HCT116 (cell line): ENCODE measurements at regions not wholly inside any gene's neighbourhood (a gene's known extent, or its start where the extent isn't known, plus 50 kb on each side); places are given as distances from the start of the nearest gene placed in this dataset.

ENCODE experiments used
- ATAC-seq: fragments of 200-7000 bp; cut with Tn5 transposase; 2 replicates; pipeline ENCODE4 v1.9.1; 2020; ENCODE audit warnings: mild to moderate bottlenecking, moderate library complexity
- BruUV-seq: library from RNA; stranded (reverse); fragments of 400-500 nt; replicated peaks from 2 replicates; lab custom pipeline; 2021; lab: Mats Ljungman, UMichigan
- CTCF ChIA-PET: fragments of 300-600 bp; sonication (Branson Sonifier 250); formaldehyde crosslinking; loops from one replicate; lab custom pipeline; 2021; ENCODE audit warnings: antibody characterized with exemption; lab: Charles Lee
- POLR2A ChIA-PET: fragments of 300-600, 350-600 bp; sonication (Branson Sonifier 250); formaldehyde crosslinking; loops from one replicate; lab custom pipeline; 2021; ENCODE audit warnings: antibody characterized with exemption; lab: Charles Lee
- RAD21 ChIA-PET, 2 experiments: fragments of 300-600 bp; sonication (Branson Sonifier 250); formaldehyde crosslinking; loops; one replicate each; lab custom pipeline; 2023; ENCODE audit warnings: low total read pairs in 2 of 2; ENCODE audit not compliant: uncharacterized antibody in 2 of 2, unreplicated experiment in 2 of 2, low non-redundant PET in 1 of 2; lab: Charles Lee
- DNase-seq: peaks from one replicate; pipeline ENCODE4 v3.0.0-alpha.2; 2010; ENCODE audit warnings: low read depth, low spot score
- H2AFZ ChIP-seq: fragments of 200-600 bp; shearing (Covaris generic), sonication (generic); 2 replicates; pipeline ENCODE4 v1.6.1; 2017; ENCODE audit warnings: low read depth, mixed run types, mixed read lengths, antibody characterized with exemption, low read length; ENCODE audit not compliant: poor library complexity, severe bottlenecking
- H3K27ac ChIP-seq: 2 replicates; pipeline ENCODE4 v1.5.1; 2012; ENCODE audit warnings: low read depth, low read length
- H3K27me3 ChIP-seq: fragments of 200-600 bp; sonication (generic); 2 replicates; pipeline ENCODE4 v1.6.1; 2016; ENCODE audit warnings: mixed run types, low read length, mixed read lengths; ENCODE audit not compliant: insufficient read depth
- H3K36me3 ChIP-seq, 2 experiments: fragments of 200-500 bp in 1 of 2; fragments of 200-600 bp in 1 of 2; sonication (Bioruptor generic) in 1 of 2; sonication (generic) in 1 of 2; 2 replicates each; pipeline versions ENCODE4 v1.5.1 to v1.6.1; 2014 to 2016; ENCODE audit warnings: low read length in 2 of 2, inconsistent platforms in 1 of 2, mixed read lengths in 1 of 2, mixed run types in 1 of 2; ENCODE audit not compliant: insufficient read depth in 2 of 2, control insufficient read depth in 1 of 2
- H3K4me1 ChIP-seq, 2 experiments: fragments of 200-600 bp in 1 of 2; sonication (generic) in 1 of 2; 2 replicates each; pipeline versions ENCODE4 v1.5.1 to v1.6.1; 2012 to 2017; ENCODE audit warnings: low read length in 2 of 2, inconsistent platforms in 1 of 2, mild to moderate bottlenecking in 1 of 2, mixed read lengths in 1 of 2, mixed run types in 1 of 2, moderate library complexity in 1 of 2; ENCODE audit not compliant: insufficient read depth in 2 of 2, control insufficient read depth in 1 of 2
- H3K4me2 ChIP-seq: fragments of 200-600 bp; sonication (generic); 2 replicates; pipeline ENCODE4 v1.6.1; 2017; ENCODE audit warnings: mixed run types, low read length, mixed read lengths
- H3K4me3 ChIP-seq, 2 experiments: fragments of 200-600 bp in 1 of 2; sonication (generic) in 1 of 2; replicated peaks in 1 of 2; 2 replicates each; pipeline ENCODE4 v1.5.1; 2011 to 2016; ENCODE audit warnings: low read length in 2 of 2, control low read depth in 1 of 2, low read depth in 1 of 2, mild to moderate bottlenecking in 1 of 2, mixed read lengths in 1 of 2, mixed run types in 1 of 2
- H3K79me2 ChIP-seq: fragments of 200-600 bp; sonication (generic); 2 replicates; pipeline ENCODE4 v1.6.1; 2017; ENCODE audit warnings: mild to moderate bottlenecking, mixed run types, low read length, moderate library complexity, mixed read lengths; ENCODE audit not compliant: insufficient read depth
- H3K9ac ChIP-seq: fragments of 200-600 bp; sonication (generic); 2 replicates; pipeline ENCODE4 v1.6.1; 2016; ENCODE audit warnings: low read length, mixed read lengths
- H3K9me2 ChIP-seq: fragments of 200-600 bp; sonication (generic), shearing (Covaris generic); 2 replicates; pipeline ENCODE4 v1.6.1; 2017; ENCODE audit warnings: mixed run types, mild to moderate bottlenecking, moderate library complexity; ENCODE audit not compliant: insufficient read depth
- H3K9me3 ChIP-seq, 2 experiments: fragments of 200-500 bp in 1 of 2; fragments of 200-600 bp in 1 of 2; sonication (Bioruptor generic) in 1 of 2; sonication (generic) in 1 of 2; 2 replicates each; pipeline ENCODE4 v1.6.1; 2014 to 2017; ENCODE audit warnings: low read length in 2 of 2, mixed read lengths in 2 of 2, inconsistent platforms in 1 of 2, low read depth in 1 of 2, mild to moderate bottlenecking in 1 of 2, mixed run types in 1 of 2, moderate library complexity in 1 of 2; ENCODE audit not compliant: control insufficient read depth in 1 of 2, insufficient read depth in 1 of 2
- H4K20me1 ChIP-seq: fragments of 200-600 bp; sonication (generic), shearing (Covaris generic); 2 replicates; pipeline ENCODE4 v1.6.1; 2017; ENCODE audit warnings: mixed run types, mild to moderate bottlenecking, moderate library complexity; ENCODE audit not compliant: insufficient read depth
- CTCF ChIP-seq, 3 experiments: fragments of 200-600 bp in 1 of 3; sonication (generic) in 1 of 3; IDR thresholded peaks in 2 of 3; conservative IDR thresholded peaks in 1 of 3; 2 replicates each; pipeline ENCODE4 v1.5.1; 2012 to 2017; ENCODE audit warnings: low read depth in 2 of 3, low read length in 2 of 3, antibody characterized with exemption in 1 of 3, borderline replicate concordance in 1 of 3, control low read depth in 1 of 3, mild to moderate bottlenecking in 1 of 3, mixed read lengths in 1 of 3, mixed run types in 1 of 3, moderate library complexity in 1 of 3; ENCODE audit not compliant: insufficient read depth in 1 of 3
- ELF1 ChIP-seq: IDR thresholded peaks from 2 replicates; pipeline ENCODE4 v1.6.1; 2012; ENCODE audit warnings: low read depth, borderline replicate concordance
- EZH2 ChIP-seq: fragments of 200-600 bp; sonication (generic); IDR thresholded peaks from 2 replicates; pipeline ENCODE4 v1.6.1; 2017; ENCODE audit warnings: antibody characterized with exemption, mixed run types
- FOSL1 ChIP-seq: IDR thresholded peaks from 2 replicates; pipeline ENCODE4 v1.6.1; 2012; ENCODE audit warnings: low read depth
- JUND ChIP-seq: IDR thresholded peaks from 2 replicates; pipeline ENCODE4 v1.6.1; 2012
- MAX ChIP-seq: IDR thresholded peaks from 2 replicates; pipeline ENCODE4 v1.6.1; 2012
- POLR2AphosphoS5 ChIP-seq: IDR thresholded peaks from 2 replicates; pipeline ENCODE4 v1.6.1; 2011; ENCODE audit warnings: mild to moderate bottlenecking, low read depth, low read length, moderate library complexity
- RAD21 ChIP-seq: IDR thresholded peaks from 2 replicates; pipeline ENCODE4 v1.6.1; 2012; ENCODE audit warnings: low read depth, mild to moderate bottlenecking
- SIN3A ChIP-seq: IDR thresholded peaks from 2 replicates; pipeline ENCODE4 v1.6.1; 2012; ENCODE audit warnings: low read depth
- SP1 ChIP-seq: IDR thresholded peaks from 2 replicates; pipeline ENCODE4 v1.6.1; 2012; ENCODE audit warnings: low read depth
- SRF ChIP-seq: IDR thresholded peaks from 2 replicates; pipeline ENCODE4 v1.6.1; 2012; ENCODE audit warnings: low read depth
- ZFX ChIP-seq: fragments of 450-650 bp; IDR thresholded peaks from 2 replicates; pipeline ENCODE4 v1.6.1; 2017
- ZNF274 ChIP-seq: fragments of 200-500 bp; sonication (Bioruptor generic); IDR thresholded peaks from 2 replicates; pipeline ENCODE4 v1.6.1; 2014; ENCODE audit warnings: mild to moderate bottlenecking, low read depth, low read length, inconsistent platforms
- intact Hi-C: fragments of 100-400 bp; cut with micrococcal nuclease; formaldehyde crosslinking; loops from 2 replicates; pipeline ENCODE4 v1.10.0; 2022

- no peak for TF ChIP-seq ZNF274
- peak; percentile 44 for TF ChIP-seq POLR2AphosphoS5
- no peak for TF ChIP-seq SIN3A
- TF ChIP-seq MAX: peak; percentile 44; the same call in 1 of the 2 replicates
- 0 out of 2 replicates have a peak, but pooled peaks have one; percentile 10 for TF ChIP-seq RAD21
- TF ChIP-seq SRF: peak; percentile 54; the same call in 1 of the 2 replicates
- peak; percentile 85 for TF ChIP-seq JUND
- no peak for TF ChIP-seq EZH2
- no peak for TF ChIP-seq ZFX
Observed at GRCh38 chr10:28105561-28105960, 106.7 kb upstream of the ODAD2 start (continued).

GRCh38 chr10:28097633-28098032, 98.8 kb upstream of the ODAD2 start:
- ChIA-PET POLR2A (interaction anchor here (0.9 kb wide), 1 partner anchor 23 kb away, joined by 3 read pairs; no protein-coding TSS in a partner anchor), CTCF (interaction anchor here (1.3 kb wide), 1 partner anchor 9 kb away, joined by 3 read pairs; no protein-coding TSS in a partner anchor), RAD21 (no interaction called here)
- Histone ChIP-seq H3K9me3 (no peaks in the 10 kb centered on the region), H4K20me1 (no peaks in the 10 kb centered on the region), H3K4me3 (no peak overlapping the region), H3K4me2 (no peak overlapping the region), H3K27me3 (no peaks in the 10 kb centered on the region), H2AFZ (no peak overlapping the region), H3K36me3 (no peaks in the 10 kb centered on the region), H3K27ac (peak overlapping the region; percentile 96; the same call in 1 of the 2 replicates), H3K9ac (no peak overlapping the region), H3K4me1 (peaks cover 76 to 85% of the 10 kb centered on the region in 2 experiments), H3K79me2 (peaks cover 5% of the 10 kb centered on the region), H3K9me2 (no peaks in the 10 kb centered on the region)
- no TSS peak for BruUV-seq
- DNase-seq (no peak), ATAC-seq (no peak)
- intact Hi-C loops: loop anchor here (5.0 kb wide), 1 partner anchor 855 kb away; the partner anchor contains the start of gene ACBD5
- 0 out of 2 replicates have a peak, but pooled peaks have one; percentile 7 for TF ChIP-seq SP1
- no peak for TF ChIP-seq ELF1
- TF ChIP-seq CTCF (IDR thresholded peaks at IDR 0.05 in 2 of 3, conservative IDR thresholded peaks at IDR 0.05 in 1 of 3; ENCODE audit: borderline replicate concordance in 1 of 3, insufficient read depth in 1 of 3, low read depth in 2 of 3, low read length in 2 of 3): peak in 2 of 3 experiments; percentile 39 to 43; a peak in 3 of 6 replicates
- 0 out of 2 replicates have a peak, but pooled peaks have one; percentile 30 for TF ChIP-seq SRF
- no peak for TF ChIP-seq FOSL1
